Activated CD8-positive, alpha-beta T cell treated with anti-CD3 and anti-CD28 coated beads for 36 hours (primary cell): ENCODE measurements at regions not wholly inside any gene's neighbourhood (a gene's known extent, or its start where the extent isn't known, plus 50 kb on each side); places are given as distances from the start of the nearest gene placed in this dataset.

ENCODE experiments used
- ATAC-seq: fragments of 200-7000 bp; cut with Tn5 transposase; one replicate; pipeline ENCODE4 v1.10.0; 2021; ENCODE audit warnings: mild to moderate bottlenecking, moderate library complexity
- CTCF ChIA-PET: fragments of 350-600 bp; sonication (Branson Sonifier 250); formaldehyde crosslinking; loops from one replicate; lab custom pipeline; 2021; ENCODE audit warnings: antibody characterized with exemption; lab: Charles Lee
- POLR2A ChIA-PET: fragments of 350-600 bp; sonication (Branson Sonifier 250); formaldehyde crosslinking; loops from one replicate; lab custom pipeline; 2021; ENCODE audit warnings: antibody characterized with exemption; lab: Charles Lee
- DNase-seq: peaks from one replicate; pipeline ENCODE4 v3.0.0-alpha.2; 2020
- H3K27ac Mint-ChIP-seq: one replicate; pipeline ENCODE4 v1.8.0; 2021; ENCODE audit warnings: mild to moderate bottlenecking, mixed read lengths
- H3K27me3 Mint-ChIP-seq: one replicate; pipeline ENCODE4 v1.8.0; 2021; ENCODE audit warnings: mixed read lengths
- H3K36me3 Mint-ChIP-seq: one replicate; pipeline ENCODE4 v1.8.0; 2021; ENCODE audit warnings: low read depth, mixed read lengths
- H3K4me1 Mint-ChIP-seq: one replicate; pipeline ENCODE4 v1.8.0; 2021; ENCODE audit warnings: low read depth, mixed read lengths
- H3K4me3 Mint-ChIP-seq: one replicate; pipeline ENCODE4 v1.8.0; 2021; ENCODE audit warnings: mild to moderate bottlenecking, moderate library complexity, mixed read lengths
- H3K9me3 Mint-ChIP-seq: one replicate; pipeline ENCODE4 v1.8.0; 2021; ENCODE audit warnings: mixed read lengths
- CTCF ChIP-seq: fragments of 200-600 bp; IDR thresholded peaks from one replicate; pipeline ENCODE4 v1.8.0; 2022; ENCODE audit warnings: antibody characterized with exemption, mild to moderate bottlenecking
- intact Hi-C: fragments of 100-400 bp; cut with micrococcal nuclease; formaldehyde crosslinking; loops from one replicate; pipeline ENCODE4 v1.10.0; 2022

- Mint-ChIP-seq H3K9me3 (no peaks in the 10 kb centered on the region), H3K27ac (no peak overlapping the region), H3K4me3 (no peak overlapping the region), H3K27me3 (peaks cover 2% of the 10 kb centered on the region), H3K4me1 (no peaks in the 10 kb centered on the region), H3K36me3 (no peaks in the 10 kb centered on the region)
- ChIA-PET POLR2A (no interaction called here), CTCF (no interaction called here)
- intact Hi-C loops = no loop called here
- ATAC-seq (no peak), DNase-seq (no peak)
- no peak for TF ChIP-seq CTCF
These were observed 172.8 kb upstream of the CXCL12 start for GRCh38 chr10:44557596-44558191.

- CTCF ChIA-PET = no interaction called here
- Mint-ChIP-seq H3K27me3 (no peaks in the 10 kb centered on the region), H3K27ac (no peak overlapping the region), H3K36me3 (no peaks in the 10 kb centered on the region), H3K9me3 (no peaks in the 10 kb centered on the region), H3K4me3 (no peak overlapping the region), H3K4me1 (no peaks in the 10 kb centered on the region)
- POLR2A ChIA-PET = no interaction called here
- intact Hi-C loops = no loop called here
- DNase-seq (no peak), ATAC-seq (no peak)
- TF ChIP-seq CTCF = no peak
These were observed 173.6 kb upstream of the CXCL12 start for GRCh38 chr10:44558521-44558920.

- Mint-ChIP-seq H3K36me3 (no peaks in the 10 kb centered on the region), H3K9me3 (no peaks in the 10 kb centered on the region), H3K4me3 (no peak overlapping the region), H3K4me1 (no peaks in the 10 kb centered on the region), H3K27me3 (no peaks in the 10 kb centered on the region), H3K27ac (no peak overlapping the region)
- TF ChIP-seq CTCF = no peak
- ChIA-PET POLR2A (interaction anchor here (0.6 kb wide), 1 partner anchor 1505 kb away, joined by 3 read pairs; no protein-coding TSS in a partner anchor), CTCF (no interaction called here)
- DNase-seq = no peak
- intact Hi-C loops = no loop called here
- ATAC-seq = no peak
These were observed 179.5 kb upstream of the CXCL12 start for GRCh38 chr10:44564361-44564760.

- ATAC-seq = no peak
- DNase-seq = no peak
- Mint-ChIP-seq H3K27ac (no peak overlapping the region), H3K27me3 (no peaks in the 10 kb centered on the region), H3K9me3 (no peaks in the 10 kb centered on the region), H3K4me3 (no peak overlapping the region), H3K36me3 (no peaks in the 10 kb centered on the region), H3K4me1 (no peaks in the 10 kb centered on the region)
- TF ChIP-seq CTCF = no peak
- intact Hi-C loops = no loop called here
- ChIA-PET POLR2A (no interaction called here), CTCF (no interaction called here)
These were observed 179.9 kb upstream of the CXCL12 start for GRCh38 chr10:44564790-44565189.

- Mint-ChIP-seq H3K27me3 (no peaks in the 10 kb centered on the region), H3K4me1 (no peaks in the 10 kb centered on the region), H3K36me3 (no peaks in the 10 kb centered on the region), H3K4me3 (no peak overlapping the region), H3K9me3 (no peaks in the 10 kb centered on the region), H3K27ac (no peak overlapping the region)
- POLR2A ChIA-PET = no interaction called here
- DNase-seq = no peak
- ATAC-seq = no peak
- no peak for TF ChIP-seq CTCF
- CTCF ChIA-PET = no interaction called here
- intact Hi-C loops = no loop called here
These were observed 181.9 kb upstream of the CXCL12 start for GRCh38 chr10:44566786-44567185.
